ENCODE measurements at regions not wholly inside any gene's neighbourhood (a gene's known extent, or its start where the extent isn't known, plus 50 kb on each side); places are given as distances from the start of the nearest gene placed in this dataset.

DNA sequence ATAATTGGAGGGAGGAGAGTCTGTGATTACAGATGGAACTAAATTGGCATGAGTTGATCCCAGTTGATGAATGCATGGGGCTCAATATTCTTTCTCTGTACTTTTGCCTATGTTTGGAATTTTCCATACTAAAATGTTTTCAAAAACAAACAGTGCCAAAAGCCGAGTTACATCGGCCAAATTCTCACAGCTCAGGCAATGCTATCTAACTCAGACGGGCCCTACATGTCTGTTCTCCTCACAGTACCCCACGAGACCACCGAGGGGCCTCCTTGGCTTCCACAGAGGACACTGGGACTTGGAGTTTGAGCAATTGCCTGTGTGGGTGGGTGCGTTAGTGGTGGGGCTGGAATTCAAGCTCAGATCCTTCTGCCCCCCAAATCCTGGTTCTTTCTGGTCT is 413.2 kb downstream of the CDH26 start:
- no peak for DNase-seq (ENCODE audit: low read depth)

DNA sequence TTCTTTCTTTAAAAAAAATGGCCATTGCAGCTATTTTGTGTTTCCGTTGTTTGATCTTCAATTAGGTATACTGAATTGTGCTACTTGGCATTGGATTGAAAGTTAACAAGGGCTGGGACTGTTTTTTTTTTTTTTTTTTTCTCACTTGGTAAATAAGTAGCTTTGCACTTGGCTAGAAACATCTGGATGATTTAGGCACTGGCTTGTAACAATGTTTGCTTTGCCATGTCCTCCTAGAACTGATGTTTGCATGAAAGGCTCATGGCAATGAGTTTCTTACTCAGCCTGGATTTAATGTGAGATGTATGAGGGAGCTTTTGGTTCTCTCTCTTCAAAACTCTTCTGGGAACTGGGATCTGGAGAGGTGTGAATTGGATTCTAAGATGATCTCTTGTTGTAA is 414.1 kb downstream of the CDH26 start:
- no peak for DNase-seq (ENCODE audit: low read depth)

DNA sequence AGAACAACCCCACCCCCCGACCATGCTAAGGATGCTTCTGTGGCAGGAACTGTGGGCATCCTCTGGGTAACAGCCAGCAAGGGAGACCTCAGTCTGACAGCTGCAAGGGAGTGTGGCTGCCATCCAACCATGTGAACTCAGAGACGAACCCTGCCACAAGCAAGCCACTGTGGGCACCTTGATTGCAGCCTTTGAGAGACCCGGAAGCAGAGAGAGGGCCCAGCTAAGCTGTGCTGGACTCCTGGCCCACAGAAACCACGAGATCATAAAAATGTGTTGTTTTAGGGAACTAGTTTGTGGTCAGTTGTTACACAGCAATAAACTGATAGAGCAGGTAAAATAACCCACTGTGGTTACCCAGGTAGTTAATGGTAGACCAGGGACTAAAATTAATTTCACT is 414.6 kb downstream of the CDH26 start:
- DNase-seq (ENCODE audit: low read depth), result no peak

DNA sequence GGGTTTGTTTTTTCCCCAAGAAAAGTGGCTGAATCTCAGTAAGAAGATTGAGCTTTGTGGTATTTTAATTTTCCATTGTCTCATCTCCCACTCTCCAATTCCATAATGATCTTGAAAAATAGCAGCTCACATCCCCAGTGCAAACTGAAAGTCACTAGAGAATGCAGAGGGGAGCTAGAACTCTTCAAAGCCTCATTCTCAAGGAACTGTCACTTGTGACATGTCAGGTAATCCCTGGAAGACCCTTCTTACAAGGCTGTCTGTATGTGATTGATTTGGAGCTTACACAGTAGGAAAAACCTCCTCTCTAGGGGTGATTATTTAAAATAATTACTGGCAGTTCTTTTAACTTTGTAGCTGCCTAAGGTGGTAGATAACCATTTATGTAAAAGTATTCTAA is 420.4 kb downstream of the CDH26 start:
- DNase-seq (ENCODE audit: low read depth), result no peak

DNA sequence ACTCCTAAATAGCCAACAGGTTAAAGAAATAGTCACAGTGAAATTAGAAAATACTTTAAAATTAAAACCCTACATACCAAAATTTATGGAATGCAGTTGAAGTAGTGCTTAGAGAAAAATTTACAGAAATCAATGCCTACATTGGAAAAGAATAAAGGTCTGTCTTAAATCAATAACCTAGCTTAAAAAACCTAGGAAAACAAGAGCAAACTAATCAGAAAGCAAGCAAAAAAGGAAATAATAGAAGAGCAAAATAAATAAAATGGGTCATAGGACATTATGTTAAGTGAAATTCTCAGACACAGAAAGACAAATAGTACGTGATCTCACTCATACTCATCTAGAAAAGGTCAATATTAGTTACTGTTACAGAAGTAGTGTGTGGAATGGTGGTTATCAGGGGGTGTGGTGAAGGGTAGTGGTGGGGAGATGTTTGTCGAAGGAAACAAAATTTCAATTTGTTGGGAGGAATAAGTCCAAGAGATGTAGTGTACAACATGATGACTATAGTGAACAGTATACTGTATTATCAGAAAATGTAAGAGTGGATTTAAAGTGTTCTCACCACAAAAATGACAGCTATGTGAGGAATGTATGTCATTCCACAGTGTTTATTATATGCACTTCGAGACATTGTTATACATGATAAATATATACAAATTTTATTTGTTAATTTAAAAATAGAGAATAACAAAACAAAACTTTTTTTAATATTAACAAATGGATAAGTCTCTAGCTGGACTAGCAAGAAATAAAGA is 423.6 kb downstream of the CDH26 start:
- DNase-seq (ENCODE audit: low read depth), result no peak

DNA sequence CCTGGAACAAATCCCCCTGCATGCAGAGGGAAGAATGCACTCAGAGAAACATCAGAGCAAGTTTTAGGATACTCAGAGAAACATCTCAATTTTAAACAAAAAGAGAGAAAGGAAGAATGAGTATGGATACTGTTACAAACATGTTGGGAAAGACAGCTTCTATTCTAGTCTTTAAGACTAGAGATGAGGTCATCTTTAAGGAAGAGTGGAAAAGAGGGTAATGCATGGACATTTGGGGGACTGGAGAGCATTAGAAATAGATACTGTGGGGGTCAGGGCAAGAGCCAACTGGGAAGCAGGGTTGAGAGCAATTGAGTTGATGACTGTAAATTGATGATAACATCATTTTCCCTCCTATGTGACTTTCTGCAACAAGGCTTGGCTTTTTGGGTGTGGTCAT is 431.2 kb downstream of the CDH26 start:
- no peak for DNase-seq (ENCODE audit: low read depth)

DNA sequence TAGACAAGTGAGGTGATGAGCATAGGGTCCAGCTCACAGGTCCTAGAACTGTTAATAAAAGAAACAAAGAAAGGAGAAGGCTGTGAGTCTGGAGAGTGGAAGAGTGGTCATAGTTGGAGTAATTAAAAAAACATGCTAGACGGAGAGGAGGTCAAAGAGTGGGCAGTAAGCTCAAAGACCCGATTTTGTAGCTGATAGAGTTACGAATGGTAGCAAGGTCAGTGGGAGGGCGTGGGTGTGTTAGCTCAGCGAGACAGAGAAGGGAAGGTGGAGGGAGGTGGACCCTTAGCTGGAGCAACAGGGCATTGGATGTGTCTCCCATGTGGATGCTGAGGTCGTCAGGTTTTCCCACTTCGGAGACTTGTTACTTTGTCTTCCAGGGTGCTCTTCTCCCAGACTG is 431.7 kb downstream of the CDH26 start:
- no peak for DNase-seq (ENCODE audit: low read depth)

DNA sequence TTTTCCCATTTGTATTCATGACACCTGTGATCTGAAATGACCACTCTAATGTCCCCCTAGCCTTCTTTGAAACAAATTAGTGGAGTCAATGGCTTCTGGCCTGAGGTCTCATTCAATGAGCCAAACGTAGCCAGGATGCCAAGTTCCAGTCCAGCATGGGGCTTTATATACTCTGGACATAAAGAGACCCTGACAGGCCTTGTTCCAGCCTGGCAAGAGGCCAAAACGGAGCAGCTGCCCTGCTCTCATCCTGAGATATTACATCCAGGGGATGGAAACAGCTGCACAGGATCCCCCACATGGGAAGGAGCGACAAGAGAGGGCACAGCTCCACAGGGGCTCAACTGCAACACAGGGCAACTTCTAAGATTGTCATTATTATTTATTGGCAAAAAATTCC is 437.8 kb downstream of the CDH26 start:
- DNase-seq (ENCODE audit: low read depth), result no peak

DNA sequence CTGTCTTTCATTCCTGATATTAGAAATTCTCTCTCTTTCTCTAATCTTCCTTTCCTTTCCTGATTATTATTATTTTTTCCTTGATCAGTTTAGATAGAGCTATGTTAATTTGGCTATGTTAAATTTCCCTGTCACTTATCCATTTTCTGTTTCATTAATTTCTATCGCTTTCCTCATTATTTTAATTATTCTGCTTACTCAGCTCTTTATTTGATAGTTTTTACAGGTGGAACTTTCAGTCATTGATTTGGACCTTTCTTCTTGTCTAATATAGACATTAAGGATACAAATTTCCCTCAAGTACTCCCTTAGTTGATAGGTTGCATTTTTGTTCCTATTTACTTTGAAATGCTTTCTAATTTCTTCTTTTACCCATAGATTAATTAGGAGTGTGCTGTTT is 442.3 kb downstream of the CDH26 start:
- DNase-seq (ENCODE audit: low read depth), result no peak

DNA sequence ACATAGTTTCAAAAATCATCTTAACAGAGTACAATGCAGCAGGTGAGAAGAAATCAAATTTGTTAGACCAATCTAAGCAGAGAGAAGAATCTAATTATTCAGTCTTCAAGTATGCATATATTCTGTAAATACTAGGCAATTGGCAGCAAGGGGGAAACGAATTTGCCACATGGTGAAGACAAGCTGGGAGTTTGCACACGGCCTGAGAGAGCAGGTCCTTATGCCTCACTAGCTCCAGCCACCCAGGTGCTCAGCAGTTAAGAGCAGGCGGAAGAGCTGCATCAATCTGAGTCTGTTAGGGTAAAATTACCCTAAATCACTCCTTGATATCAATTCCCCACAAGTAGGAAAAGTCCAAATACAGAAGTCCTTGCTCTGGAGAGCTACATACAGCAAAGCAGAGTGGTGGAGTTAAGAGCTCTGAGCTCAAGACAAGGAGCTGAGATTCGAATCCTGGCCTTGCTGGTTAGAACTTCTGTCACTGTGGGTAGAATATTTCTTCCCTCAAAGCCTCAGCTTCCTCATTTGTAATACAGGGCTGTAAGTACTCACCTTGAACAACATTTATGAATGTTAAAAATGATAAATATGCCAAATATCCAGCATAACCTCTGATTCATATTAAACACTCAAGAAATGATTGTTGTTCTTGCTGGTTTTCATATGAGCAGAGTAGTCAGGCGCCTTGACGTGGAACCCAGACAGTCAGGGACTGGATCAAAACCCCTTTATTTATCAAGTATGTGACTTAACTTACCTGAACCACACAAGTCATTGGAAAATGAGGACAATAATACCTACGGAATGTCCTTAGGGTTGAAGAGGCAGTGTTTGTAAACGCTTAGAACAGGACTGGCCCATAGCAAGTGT is 444.2 kb downstream of the CDH26 start:
- DNase-seq (ENCODE audit: low read depth), result no peak

DNA sequence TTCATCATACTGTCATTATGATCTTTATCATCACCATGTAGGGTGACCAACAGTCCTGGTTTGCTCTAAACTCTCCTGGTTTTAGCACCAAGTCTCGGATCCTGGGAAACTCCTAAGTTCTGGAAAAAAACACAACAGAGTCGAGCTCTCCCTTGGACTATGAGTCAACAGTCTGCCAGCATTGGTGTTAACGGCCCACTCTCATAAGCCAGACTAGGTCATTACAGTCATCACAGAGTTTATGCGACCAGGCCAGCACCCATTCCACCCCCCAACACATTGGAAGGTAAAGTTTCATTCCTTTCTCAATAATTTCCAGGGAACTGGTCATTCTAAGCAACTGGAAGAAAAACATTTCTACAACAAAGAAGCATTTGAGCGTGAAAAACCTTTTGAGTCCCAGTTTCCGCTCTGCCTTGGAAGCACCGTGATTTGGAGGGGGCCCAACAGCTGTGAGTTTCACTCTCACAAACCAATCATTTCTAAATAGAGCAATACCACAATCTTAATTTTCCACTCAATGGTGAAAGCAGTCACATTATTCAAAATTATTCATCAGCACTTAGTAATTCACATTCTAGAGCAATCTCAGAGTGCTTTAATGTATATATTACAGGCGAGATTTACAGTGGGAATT is 445.0 kb downstream of the CDH26 start:
- DNase-seq (ENCODE audit: low read depth), result no peak

DNA sequence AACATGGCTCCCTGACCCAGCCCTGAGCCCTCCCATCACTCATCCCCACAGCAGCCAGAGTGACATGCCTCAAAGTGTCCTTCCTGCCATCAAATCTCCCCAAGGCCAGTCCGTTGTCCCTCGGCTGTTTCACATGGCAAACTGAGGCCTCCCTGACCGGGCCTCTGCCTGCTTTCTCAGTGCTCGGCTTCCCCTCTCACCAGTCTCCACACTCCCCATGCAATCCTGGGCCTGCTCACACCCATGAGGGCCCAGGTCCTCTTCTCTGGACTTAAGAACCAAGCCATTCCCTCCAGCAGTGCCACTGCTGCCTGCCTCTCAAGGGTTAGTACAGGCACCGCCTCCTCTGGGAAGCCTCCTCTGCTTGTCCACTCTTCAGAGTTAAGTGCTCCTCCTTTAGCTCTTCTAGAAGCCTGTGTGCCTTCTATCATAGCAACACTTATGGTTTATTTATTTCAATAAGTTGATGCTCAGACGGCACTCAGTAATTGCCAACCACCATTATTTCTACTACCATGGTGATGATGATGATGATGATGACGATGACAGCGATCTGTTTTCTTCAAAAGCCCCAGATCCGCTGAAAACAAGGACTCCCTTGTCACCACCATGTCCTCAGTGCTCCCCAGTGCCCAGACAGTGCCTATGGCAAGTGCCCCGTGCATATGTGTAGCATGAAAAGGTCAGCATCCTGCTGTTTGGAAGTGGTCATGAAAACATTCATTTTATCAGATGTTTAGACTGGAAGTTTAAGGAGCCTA is 449.0 kb downstream of the CDH26 start:
- DNase-seq (ENCODE audit: low read depth), result no peak

DNA sequence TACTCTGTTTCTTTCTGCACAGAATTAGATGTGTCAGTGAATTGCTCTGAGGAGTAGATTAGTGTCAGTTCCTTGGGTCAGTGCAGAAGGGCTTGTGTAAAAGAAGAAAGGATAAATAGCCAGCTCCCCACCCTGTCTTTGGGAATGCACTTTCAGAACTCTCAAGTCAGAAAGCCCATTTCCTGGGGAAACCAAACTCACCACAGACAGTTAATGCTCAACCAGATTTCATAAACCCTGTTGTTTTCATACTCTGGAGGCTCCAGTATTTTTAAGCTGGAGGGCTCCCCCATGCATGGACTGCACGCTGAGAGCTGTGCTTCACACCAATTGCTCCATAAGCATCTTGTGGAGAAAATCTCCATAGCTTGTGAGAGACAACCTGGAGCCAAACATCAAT is 449.7 kb downstream of the CDH26 start:
- no peak for DNase-seq (ENCODE audit: low read depth)

DNA sequence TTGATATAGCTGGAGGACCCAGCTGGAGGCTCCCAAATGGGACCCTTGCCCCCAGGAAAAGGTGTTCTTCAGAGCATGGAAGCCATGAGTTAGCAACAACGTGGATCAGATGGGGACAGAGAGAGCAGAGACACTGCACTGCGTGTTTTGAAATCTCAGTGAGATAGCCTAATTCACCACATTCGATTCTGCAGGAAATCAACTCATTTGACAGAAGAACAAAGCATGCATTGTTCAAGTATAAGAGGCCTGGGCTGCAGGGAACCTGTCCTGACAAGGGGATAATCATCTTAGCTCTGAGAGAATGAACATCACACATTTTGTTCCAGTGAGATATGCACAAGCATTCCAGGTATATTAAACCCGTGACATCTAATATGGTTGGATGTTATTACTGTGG is 450.2 kb downstream of the CDH26 start:
- DNase-seq (ENCODE audit: low read depth), result no peak

DNA sequence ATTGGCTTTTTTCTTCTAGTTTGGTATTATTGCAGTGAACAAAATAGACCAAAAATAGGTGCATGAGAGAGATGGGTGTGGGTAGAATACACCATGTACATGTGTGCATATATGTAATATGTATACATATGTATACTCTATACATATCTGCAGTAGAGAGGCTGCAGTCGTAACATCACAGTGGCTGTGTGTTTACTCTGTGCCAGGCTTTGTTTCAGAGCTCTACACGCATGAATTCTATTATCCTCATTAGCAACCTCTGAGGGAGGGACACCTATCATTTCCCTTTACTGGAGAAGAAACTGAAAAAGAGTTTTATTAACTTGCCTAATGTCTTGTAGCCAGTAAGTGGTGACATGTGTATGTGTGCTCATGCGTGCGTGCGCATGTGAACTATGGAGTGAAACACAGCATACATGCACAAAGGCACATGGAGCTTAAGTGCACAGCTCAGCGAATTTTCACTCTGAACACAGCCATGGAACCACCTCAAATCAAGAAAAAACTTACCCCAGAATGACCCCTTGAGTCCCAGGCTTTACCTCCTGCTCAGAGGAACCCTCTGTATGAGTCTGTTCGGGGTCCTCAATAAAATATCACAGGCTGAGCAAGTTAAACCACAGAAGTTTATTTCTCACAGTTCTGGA is 452.5 kb downstream of the CDH26 start:
- no peak for DNase-seq (ENCODE audit: low read depth)

DNA sequence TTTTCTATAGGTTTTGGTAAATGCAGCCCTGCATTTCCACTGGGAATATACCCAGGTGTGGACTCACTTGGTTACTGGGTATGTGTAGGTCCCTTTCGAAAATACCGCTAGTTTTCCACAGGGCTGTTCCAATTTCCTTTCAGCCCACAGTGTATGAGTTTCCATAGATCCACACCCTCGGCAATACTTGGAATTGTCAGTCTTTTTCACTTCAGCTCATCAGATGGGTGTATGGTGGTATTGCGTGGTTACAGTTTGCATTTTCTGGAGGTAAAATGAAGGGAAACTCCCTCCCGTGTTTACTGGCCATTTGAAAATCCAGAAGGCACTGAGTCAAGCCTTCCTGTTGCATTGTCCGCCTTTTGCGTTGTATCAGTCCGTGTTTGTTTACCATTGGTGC is 453.6 kb downstream of the CDH26 start:
- no peak for DNase-seq (ENCODE audit: low read depth)

DNA sequence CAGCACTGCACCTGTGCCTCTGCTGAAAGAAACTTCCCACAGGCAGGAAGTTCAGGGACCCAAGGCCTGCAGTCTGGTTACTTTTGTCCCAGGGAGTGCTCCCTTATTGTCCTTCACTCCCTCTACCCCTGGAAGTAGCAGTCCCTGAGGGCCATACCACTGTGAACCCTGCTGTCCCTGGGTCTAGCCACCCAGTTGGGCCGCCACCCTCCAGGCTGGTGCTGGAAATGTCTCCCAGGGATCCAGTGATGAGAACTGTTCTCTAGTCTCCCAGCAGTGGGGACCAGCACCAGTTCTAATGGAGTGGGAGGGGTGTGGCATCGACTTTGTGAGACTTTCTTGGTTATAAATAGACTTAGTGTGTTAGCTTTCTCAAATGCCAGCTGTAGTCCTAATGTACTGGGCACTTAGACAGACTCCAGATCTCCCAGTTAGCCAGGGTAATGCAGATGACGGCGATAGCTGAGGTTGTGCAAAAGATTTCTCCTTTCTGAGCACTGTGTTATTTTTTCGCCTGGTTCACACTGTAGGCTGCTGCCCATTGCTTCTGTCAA is 462.5 kb downstream of the CDH26 start:
- no peak for DNase-seq (ENCODE audit: low read depth)

DNA sequence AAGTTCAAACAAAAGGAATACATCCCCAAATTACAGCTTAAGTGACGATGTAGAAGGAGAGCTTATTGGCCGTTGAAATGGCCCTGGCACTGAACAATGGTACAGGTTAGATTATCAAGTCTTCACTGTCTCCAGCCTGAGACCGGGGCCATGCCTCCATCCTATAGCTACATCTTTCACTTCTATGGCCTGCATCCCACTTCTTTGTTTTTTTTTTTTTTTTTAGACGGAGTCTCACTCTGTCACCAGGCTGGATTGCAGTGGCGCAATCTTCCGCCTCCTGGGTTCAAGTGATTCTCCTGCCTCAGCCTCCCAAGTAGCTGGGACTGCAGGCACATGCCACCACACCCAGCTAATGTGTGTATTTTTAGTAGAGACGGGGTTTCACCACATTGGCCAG is 464.6 kb downstream of the CDH26 start:
- no peak for DNase-seq (ENCODE audit: low read depth)

DNA sequence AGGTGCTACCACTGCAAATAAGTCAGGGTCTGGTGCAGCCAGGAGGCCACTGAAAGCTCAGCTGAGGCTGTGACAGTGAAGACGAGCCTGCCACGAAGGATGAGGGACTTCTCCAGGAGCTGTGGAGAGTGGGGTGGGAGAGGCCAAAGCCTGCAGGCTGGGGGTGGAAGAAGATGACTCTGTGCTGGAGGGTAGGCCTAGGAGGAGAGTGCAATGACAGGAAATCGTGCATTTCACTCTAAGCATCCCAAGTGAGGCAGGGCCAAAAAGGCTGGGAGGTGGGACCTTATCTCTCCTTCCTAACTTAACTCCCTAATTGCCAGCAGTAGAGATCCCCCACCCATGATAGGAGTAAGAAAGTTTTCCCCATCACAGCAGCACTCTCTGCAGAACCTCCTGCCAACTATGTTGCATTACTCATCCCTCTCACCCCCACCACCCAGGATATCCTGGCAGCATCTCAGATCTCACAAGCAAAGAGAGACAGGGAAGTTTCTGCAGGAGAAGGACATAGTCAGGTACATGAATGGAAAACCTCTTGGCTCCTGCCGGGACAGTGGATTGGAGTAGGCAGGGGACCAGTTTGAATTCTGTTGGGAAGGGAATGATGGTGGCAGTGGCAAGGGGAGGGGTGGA is 466.2 kb downstream of the CDH26 start:
- no peak for DNase-seq (ENCODE audit: low read depth)

DNA sequence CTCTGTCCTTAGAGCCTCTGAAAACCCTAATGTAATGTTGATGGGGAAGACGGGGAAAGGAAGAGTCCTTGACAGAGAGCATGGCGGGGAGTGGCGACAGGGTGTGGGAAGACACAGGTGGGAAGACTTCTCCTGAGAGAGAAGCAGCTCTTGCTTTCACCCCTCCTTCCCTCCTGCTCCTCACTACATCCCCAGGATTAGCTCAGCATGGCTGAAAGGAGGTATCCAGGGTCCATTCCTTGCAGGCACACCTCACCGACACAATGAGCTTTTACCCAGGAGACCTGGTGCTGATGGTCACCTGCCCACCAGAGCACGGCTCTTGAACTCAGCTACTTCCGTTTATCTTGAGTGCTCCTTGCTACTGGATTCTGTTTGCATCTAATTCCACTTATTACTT is 469.3 kb downstream of the CDH26 start:
- DNase-seq (ENCODE audit: low read depth), result no peak

DNA sequence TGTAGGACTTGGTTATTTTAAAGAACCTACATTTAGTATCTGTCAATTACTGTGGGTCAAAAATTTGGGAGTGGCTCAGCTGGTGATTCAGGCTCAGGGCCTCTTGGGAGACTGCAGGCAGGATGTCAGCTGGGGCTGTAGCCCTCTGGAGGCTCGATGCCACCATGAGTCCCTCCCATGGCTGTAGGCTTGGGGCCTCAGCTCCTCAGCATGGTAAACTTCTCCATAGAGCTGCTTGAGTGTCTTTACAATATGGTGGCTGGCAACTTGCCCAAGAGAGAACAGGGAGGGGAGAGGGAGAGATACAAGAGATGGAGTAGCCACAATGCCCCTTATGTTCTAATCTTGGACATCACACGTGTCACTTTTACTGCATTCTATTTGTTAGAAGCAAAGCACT is 470.4 kb downstream of the CDH26 start:
- no peak for DNase-seq (ENCODE audit: low read depth)
